MCF 10A (cell line): ENCODE measurements at regions not wholly inside any gene's neighbourhood (a gene's known extent, or its start where the extent isn't known, plus 50 kb on each side); places are given as distances from the start of the nearest gene placed in this dataset.

Experiments used
- BruUV-seq: library from RNA; stranded (reverse); fragments of 400-500 nt; replicated peaks from 2 replicates; lab custom pipeline; 2021; lab: Mats Ljungman, UMichigan
- CTCF ChIA-PET: fragments of 300-600 bp; sonication (Branson Sonifier 250); formaldehyde crosslinking; extraction: SDS; loops from one replicate; lab custom pipeline; 2021; ENCODE audit warnings: antibody characterized with exemption, inconsistent platforms; lab: Yijun Ruan, JAX
- POLR2A ChIA-PET: fragments of 300-600, 350-650 bp; sonication (Branson Sonifier 250); formaldehyde crosslinking; extraction: SDS; loops from one replicate; lab custom pipeline; 2020; ENCODE audit warnings: antibody characterized with exemption, inconsistent platforms; lab: Yijun Ruan, JAX
- DNase-seq: peaks from one replicate; pipeline ENCODE4 v3.0.0-alpha.2; 2018; ENCODE audit not compliant: unreplicated experiment
- H3K27ac Mint-ChIP-seq: one replicate; pipeline ENCODE4 v1.8.0; 2022; ENCODE audit warnings: mild to moderate bottlenecking, low read depth, mixed read lengths; ENCODE audit not compliant: unreplicated experiment
- H3K27me3 Mint-ChIP-seq: one replicate; pipeline ENCODE4 v1.8.0; 2022; ENCODE audit warnings: mixed read lengths; ENCODE audit not compliant: insufficient read depth, unreplicated experiment
- H3K36me3 Mint-ChIP-seq: one replicate; pipeline ENCODE4 v1.8.0; 2022; ENCODE audit warnings: mild to moderate bottlenecking, moderate library complexity, mixed read lengths; ENCODE audit not compliant: insufficient read depth, unreplicated experiment
- H3K4me1 Mint-ChIP-seq: one replicate; pipeline ENCODE4 v1.8.0; 2022; ENCODE audit warnings: mixed read lengths; ENCODE audit not compliant: insufficient read depth, unreplicated experiment
- H3K4me3 Mint-ChIP-seq: one replicate; pipeline ENCODE4 v1.8.0; 2022; ENCODE audit warnings: mild to moderate bottlenecking, moderate library complexity, mixed read lengths; ENCODE audit not compliant: unreplicated experiment
- H3K9me3 Mint-ChIP-seq: one replicate; pipeline ENCODE4 v1.8.0; 2022; ENCODE audit warnings: mixed read lengths; ENCODE audit not compliant: unreplicated experiment
- CTCF ChIP-seq: fragments of 200-600 bp; IDR thresholded peaks from one replicate; pipeline ENCODE4 v1.8.0; 2022; ENCODE audit warnings: antibody characterized with exemption, mild to moderate bottlenecking; ENCODE audit not compliant: unreplicated experiment
- intact Hi-C: fragments of 100-400 bp; cut with micrococcal nuclease; formaldehyde crosslinking; loops from 2 replicates; pipeline ENCODE4 v1.14.1; 2022

GRCh38 chrX:117788339-117788738 lies 328.3 kb downstream of the KLHL13 start:
- Mint-ChIP-seq H3K27ac (no peak overlapping the region), H3K9me3 (peaks cover 7% of the 10 kb centered on the region), H3K27me3 (no peaks in the 10 kb centered on the region), H3K4me1 (no peaks in the 10 kb centered on the region), H3K4me3 (no peak overlapping the region), H3K36me3 (no peaks in the 10 kb centered on the region)
- POLR2A ChIA-PET = no interaction called here
- no peak for DNase-seq
- no peak for TF ChIP-seq CTCF
- BruUV-seq = no TSS peak
- intact Hi-C loops = no loop called here
- CTCF ChIA-PET = no interaction called here

GRCh38 chrX:117771384-117771783 lies 345.2 kb downstream of the KLHL13 start:
- intact Hi-C loops = no loop called here
- BruUV-seq = no TSS peak
- POLR2A ChIA-PET = interaction anchor here (0.7 kb wide), 1 partner anchor 961 kb away, joined by 3 read pairs; no protein-coding TSS in a partner anchor
- Mint-ChIP-seq H3K36me3 (peaks cover 5% of the 10 kb centered on the region), H3K4me3 (no peak overlapping the region), H3K9me3 (no peaks in the 10 kb centered on the region), H3K27ac (no peak overlapping the region), H3K4me1 (no peaks in the 10 kb centered on the region), H3K27me3 (no peaks in the 10 kb centered on the region)
- CTCF ChIA-PET = no interaction called here
- DNase-seq = no peak
- no peak for TF ChIP-seq CTCF

DNA sequence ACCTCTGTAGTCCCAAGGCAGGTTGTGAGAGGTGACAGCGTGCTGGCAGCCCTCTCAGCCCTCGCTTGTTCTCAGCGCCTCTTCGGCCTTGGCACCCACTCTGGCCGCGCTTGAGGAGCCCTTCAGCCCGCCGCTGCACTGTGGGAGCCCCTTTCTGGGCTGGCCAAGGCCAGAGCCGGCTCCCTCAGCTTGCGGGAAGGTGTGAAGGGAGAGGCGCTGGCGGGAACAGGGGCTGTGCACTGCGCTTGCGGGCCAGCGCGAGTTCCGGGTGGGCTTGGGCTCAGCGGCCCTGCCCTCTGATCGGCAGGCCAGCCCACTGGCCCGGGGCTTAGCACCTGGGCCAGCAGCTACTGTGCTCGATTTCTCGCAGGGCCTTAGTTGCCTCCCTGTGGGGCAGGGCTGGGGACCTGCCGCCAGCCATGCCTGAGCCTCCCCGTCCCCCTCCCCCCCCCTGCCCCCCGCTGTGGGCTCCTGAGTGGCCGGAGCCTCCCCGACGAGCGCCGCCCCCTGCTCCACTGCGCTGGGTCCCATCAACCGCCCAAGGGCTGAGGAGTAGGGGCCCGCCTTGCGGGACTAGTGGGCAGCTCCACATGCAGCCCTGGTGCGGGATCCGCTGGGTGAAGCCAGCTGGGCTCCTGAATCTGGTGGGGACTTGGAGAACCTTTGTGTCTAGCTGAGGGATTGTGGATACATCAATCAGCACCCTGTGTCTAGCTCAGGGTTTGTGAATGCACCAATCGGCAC lies 347.6 kb downstream of the KLHL13 start:
- Mint-ChIP-seq H3K27me3 (no peaks in the 10 kb centered on the region), H3K4me3 (no peak overlapping the region), H3K4me1 (no peaks in the 10 kb centered on the region), H3K27ac (no peak overlapping the region), H3K9me3 (no peaks in the 10 kb centered on the region), H3K36me3 (peaks cover 6% of the 10 kb centered on the region)
- BruUV-seq = no TSS peak
- DNase-seq = no peak
- no peak for TF ChIP-seq CTCF
- intact Hi-C loops = no loop called here
- POLR2A ChIA-PET = no interaction called here
- CTCF ChIA-PET = interaction anchor here (0.7 kb wide), 1 partner anchor 25 kb away, joined by 3 read pairs; no protein-coding TSS in a partner anchor

DNA sequence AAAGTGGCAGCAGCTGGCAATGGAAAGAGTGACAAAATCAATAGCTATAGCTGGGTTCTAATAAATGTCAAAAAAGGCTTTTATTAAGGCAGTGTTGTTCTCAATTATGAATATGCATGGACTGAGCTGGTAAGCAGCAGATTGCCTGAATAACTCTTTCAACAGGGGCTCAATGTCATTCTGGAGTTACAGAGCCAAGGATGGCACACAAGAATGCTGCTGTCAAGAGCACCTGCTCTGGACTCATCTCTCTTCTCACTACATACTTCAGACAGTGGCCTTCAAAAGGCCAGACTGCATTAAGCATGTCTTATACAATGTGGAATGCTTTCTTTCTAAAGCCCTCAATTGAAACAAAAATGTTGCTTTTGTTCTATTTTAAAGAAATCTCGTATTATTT lies 351.4 kb downstream of the KLHL13 start:
- Mint-ChIP-seq H3K9me3 (no peaks in the 10 kb centered on the region), H3K4me1 (no peaks in the 10 kb centered on the region), H3K4me3 (no peak overlapping the region), H3K27ac (no peak overlapping the region), H3K27me3 (no peaks in the 10 kb centered on the region), H3K36me3 (peaks cover 6% of the 10 kb centered on the region)
- no peak for TF ChIP-seq CTCF
- intact Hi-C loops = no loop called here
- ChIA-PET CTCF (no interaction called here), POLR2A (interaction anchor here (0.6 kb wide), 1 partner anchor 232 kb away, joined by 3 read pairs; no protein-coding TSS in a partner anchor)
- no TSS peak for BruUV-seq
- DNase-seq = no peak
